HG02943 (cell line): ENCODE measurements at regions not wholly inside any gene's neighbourhood (a gene's known extent, or its start where the extent isn't known, plus 50 kb on each side); places are given as distances from the start of the nearest gene placed in this dataset.
"Not testable (repeated sequence)": the region's sequence is repeated elsewhere in the genome, so short reads cannot be mapped to it uniquely, and the experiment has no call there.

Experiments
- ATAC-seq: cut with Tn5 transposase; IDR thresholded peaks from one replicate; pipeline ENCODE4 v1.9.1; 2021; ENCODE audit warnings: mild to moderate bottlenecking, low read depth, moderate library complexity; ENCODE audit not compliant: unreplicated experiment

DNA sequence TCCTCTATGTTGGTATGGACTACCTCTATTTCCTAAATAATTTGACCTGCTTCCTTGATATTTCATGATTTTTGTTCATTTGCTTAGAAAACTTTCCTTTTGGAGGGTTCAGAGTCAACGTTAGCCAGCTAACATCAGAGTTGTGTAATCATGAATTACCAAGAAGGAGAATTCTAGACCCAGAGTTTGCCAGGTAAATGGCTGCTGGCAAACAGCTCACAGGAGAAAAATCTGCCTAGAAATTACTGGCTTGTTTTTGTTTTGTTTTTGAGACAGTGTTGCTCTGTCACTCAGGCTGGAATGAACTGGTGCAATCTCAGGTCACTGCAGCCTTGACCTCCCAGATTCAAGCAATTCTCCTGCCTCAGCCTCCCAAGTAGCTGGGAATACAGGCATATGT lies 111.4 kb upstream of the SALL1 start:
- ATAC-seq: no peak

DNA sequence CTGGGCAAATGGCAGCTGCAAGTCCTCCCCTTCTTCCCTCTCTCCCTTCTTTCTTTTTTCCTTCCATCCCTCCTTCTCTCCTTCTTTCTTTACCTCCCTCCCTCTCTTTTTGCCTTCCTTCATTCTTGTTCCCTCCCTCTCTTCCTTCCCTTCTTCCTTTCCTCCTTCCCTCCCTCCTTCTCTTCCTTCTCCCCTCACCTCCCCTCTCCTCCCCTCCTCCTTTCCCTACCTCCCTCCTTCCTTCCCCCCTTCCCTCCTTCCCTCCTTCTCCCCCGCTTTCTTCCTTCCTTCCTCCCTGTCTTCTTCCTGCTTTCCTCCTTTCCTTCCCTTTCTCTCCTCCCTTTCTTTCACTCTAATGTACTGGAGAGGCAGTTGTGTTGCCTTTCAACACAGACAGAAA lies 110.8 kb upstream of the SALL1 start:
- no peak for ATAC-seq

DNA sequence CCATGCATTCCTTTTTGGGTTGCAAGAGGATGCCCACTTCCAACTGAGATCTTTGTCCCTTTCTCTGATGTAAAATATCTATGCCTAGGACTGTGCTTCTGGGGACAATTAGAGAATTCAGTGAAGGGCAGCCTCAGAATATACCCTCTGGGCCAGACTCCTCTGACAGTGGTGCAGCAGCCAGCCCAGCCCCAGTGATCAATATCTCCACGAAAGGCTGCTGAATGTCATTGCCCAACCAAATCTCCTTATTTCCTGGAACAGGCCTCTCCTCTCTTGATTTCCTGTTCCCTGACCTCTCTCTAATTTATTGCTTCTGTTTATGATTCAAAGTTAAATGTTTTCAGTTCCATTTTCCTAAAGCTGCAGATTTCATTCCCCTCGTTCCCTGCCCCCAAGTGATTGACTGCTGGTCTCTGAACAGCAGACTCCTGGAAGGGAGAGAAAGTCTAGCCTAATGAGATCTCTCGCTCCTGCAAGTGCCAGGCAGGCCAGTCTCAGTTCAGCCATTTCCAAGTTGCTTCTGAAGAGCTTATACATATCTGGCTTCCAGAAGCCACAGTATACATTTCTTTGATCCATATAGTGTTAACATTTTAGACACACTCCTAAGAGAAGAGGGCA lies 104.4 kb upstream of the SALL1 start:
- ATAC-seq: no peak

DNA sequence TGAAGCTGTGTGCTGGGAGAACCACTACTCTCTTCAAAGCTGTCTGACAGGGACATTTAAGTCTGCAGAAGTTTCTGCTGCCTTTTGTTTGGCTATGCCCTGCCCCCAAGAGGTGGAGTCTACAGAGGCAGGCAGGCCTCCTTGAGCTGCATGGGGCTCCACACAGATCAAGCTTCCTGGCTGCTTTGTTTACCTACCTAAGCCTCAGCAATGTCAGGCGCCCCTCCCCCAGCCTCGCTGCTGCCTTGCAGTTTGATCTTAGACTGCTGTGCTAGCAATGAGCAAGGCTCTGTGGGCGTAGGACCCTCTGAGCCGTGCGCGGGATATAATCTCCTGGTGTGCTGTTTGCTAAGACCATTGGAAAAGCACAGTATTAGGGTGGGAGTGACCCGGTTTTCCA lies 103.3 kb upstream of the SALL1 start:
- ATAC-seq: not testable (repeated sequence)

DNA sequence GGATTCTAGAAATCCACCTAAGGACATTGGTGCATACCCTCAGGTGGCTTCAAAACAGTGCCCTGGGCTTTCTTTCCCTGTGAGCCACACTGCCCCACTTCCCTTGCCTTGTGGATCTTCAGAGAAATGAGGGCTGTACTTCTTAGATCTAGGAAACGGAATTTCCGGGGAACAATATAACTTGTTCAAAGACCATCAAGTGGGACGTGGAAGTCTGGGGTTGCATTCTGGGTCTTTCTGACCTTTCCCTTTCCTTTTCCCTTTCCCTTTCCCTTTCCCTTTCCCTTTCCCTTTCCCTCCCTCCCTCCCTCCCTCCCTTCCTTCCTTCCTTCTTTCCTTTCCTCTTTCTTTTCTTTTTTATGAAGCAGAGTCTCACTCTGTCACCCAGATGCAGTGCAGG lies 97.1 kb upstream of the SALL1 start:
- no peak for ATAC-seq

DNA sequence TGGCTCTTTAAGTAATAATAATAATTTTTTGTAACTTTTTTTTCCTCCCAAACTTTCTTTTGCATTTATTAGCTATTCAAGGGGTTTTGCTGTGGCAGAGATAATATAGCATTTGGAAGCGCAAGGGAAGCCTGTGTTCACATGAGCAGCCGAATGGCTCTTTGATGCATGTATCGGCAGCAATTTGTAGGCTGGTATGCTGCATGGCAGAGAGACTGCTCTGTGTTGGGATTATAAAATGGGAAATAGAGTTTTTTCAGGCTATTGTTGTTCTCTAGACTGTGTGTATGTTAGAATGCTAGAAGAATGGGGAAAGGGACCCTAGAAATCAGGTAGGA lies 94.6 kb upstream of the SALL1 start:
- no peak for ATAC-seq

DNA sequence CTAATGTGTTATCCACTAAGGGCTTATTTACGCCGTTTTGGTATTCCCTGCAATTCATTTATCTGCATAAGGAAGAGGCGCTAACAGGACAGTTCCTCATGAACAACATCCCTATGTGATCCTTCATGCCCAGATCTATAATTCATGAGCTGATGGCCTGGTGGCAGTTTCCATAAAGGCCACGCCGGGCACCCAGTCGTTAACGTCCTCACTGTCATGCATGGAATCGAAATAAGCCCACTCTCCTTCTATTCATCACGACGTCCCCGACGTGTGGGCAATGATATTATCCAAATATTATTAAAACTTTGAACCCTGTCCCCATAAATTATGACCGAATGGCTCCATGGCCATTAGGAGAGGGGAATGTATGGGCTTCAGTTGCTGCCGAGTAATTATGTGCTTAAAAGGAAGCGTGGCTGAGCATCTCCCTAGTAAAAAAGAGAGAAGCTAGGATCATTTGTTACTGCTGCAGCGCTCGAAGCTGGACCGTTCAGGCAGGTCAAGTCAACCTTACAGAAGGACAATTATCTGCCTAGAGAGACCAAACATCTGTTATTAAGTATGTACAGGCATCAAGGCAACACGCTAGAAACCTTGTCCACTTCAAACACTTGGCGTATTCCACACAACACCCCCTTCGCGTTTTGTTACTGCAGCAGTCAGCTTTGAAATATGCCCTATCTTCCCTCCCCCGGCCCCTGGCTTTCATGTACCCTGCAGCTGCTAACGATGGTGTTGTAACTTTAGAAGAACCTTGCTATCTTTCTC lies 94.0 kb upstream of the SALL1 start:
- ATAC-seq: no peak

DNA sequence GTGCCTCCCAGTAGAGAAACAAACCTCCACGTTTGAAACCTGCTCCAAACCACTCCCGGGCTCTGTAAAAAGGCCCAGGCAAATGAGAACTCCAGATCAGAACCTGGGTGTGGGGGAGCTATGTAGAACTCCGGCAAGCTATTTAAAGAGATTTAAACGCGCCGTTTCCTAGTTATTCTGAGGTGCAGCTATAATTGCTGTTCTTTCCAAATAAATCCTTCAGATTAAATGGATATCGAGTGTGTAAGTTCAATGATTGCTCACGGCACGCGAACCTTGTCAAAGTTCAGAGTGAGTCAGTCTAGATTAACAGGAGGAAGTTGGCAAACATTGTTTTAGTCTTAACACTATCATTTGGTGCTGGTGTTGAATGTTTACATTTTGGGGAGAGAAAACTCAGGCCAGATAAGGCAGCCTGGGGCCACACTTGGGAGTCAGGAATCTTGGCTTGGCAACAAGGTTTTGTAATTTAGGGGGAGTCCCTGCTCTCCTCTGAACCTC lies 92.9 kb upstream of the SALL1 start:
- ATAC-seq: no peak

DNA sequence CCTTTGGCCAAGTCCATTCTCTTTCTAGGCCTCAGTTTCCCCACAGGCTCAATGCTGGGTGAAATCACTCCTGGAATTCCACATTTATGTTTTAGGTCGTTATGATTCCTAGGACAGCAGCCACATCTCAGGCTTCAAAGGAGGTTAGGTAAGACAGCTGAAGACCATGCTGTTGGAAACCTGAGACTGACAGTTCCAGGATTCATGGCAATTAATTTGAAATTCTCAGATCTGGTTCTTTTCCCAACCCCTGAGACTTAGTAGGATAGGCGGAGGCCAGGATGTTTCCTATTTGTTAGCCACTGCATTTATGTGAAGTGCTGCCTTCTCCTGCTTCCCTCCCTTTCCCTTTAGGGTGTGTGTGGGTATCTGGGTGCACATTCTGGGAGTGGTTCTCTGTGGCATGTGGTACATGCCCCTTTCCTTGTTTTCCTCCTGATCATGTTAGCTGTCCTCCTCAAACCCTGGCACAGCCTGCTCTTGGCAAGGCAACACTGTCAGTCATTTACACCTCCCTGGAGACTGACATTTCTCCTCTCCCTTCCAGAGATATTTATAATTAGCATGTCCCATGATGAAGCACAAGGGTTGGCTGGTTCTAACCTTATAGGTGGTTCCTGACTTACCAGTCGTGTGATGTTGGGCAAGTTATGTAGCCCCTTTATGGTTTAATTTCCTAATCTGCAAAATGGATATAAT lies 91.4 kb upstream of the SALL1 start:
- ATAC-seq: no peak

DNA sequence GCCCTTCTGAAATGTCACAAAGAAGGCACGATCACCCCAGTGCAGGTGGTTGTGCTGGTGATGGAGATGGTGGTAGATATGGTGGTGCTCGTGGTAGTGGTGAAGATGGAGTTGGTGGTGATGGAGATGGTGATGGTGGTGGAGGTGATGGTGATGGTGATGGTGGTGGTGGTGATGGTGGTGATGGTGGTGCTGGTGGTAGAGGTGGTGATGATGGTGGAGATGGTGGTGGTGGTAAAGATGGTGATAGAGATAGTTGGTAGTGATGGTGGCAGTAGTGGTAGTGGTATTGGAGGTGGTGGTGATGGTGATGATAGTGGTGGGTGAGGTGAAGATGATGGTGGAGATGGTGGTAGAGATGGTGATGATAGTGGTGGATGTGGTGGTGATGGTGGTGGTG lies 88.1 kb upstream of the SALL1 start:
- no peak for ATAC-seq

DNA sequence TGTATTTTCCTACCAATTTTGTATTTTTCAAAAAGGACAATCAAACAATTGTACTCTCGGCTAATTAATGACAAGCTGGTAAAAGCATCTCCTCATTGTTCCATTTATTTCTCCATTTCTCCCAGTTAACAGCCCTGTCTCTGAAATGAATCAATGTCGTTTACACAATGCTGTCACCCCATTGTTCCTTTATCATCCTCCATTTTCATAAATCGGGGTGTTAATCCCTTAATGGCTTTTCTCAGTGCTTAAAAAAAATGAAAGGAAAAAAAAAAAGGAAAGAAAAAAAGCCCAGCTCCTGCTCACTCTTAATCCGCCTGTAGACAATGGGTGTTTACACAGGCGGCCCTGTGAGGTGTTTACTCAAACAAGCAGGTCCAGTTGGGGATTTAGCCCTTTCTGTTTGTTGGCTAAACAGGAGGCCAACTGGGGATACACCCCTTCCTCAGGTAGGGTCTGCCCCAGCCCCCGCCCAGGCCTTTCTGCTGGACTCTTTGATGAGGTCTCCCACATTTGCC lies 86.8 kb upstream of the SALL1 start:
- ATAC-seq: no peak

DNA sequence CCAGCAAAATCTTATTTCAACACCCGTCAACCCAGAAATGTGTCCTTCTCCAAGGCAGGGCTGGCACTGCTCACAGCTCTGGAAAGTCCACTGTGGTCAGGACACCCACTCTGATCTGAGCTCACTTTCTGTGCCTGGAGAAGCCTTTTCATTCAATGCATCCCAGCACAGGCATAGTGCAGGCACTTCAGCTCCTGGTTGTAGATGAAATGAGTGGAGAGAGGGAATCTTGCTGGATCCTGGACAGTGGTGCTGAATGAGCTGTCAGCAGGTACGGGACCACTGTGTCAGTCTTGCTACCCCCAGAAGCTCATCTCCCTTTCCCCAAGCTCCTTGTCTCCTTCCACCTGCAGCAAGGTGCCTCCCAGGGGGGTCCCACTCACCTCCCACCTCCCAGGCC lies 86.1 kb upstream of the SALL1 start:
- ATAC-seq: no peak

DNA sequence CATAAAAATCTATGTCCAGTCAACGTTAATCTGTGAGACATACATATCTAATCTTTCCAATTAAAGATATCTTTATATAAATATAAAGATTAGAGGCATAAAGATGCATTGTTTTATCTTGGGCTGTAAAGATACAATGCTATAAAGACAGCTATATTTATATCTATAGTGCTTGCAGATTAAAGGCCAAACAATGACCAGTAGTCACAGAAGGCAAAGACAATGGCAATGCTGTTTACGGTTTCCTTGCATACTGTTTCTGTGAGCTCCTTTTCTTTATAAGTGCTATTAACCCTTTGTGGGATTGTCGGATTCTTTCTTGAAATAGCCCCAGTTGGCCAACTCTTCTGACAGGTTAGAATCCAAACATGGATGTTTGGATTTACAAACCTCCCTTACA lies 85.5 kb upstream of the SALL1 start:
- no peak for ATAC-seq

DNA sequence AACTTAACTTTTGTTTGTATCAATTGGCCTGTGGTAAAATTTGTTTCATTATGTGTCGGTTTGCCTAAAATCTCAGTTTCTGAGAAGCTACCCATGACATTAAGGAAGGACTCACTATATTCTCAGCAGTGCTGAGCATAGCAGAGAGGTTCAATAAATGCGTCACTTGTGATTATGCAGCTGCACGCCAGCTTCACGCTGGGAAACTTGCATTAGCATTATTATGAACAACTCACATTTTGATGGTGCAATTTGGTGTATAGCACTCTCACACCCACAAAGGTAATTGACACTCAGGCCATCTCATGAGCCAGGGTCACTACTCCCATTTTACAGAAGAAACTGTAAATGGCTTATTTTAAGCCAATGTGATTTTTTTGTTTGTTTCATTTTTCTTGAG lies 80.6 kb upstream of the SALL1 start:
- ATAC-seq: no peak

DNA sequence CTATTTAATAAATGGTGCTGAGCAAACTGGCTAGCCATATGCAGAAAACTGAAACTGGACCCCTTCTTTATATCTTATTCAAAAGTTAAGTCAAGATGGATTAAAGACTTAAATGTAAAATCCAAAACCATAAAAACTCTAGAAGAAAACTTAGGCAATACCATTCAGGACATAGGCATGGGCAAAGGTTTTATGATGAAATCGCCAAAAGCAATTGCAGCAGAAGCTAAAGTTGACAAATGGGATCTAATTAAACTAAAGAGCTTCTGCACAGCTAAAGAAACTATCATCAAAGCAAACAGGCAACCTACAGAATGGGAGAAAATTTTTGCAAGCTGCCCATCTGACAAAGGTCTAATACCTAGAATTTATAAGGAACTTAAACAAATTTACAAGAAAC lies 79.0 kb upstream of the SALL1 start:
- ATAC-seq: not testable (repeated sequence)

DNA sequence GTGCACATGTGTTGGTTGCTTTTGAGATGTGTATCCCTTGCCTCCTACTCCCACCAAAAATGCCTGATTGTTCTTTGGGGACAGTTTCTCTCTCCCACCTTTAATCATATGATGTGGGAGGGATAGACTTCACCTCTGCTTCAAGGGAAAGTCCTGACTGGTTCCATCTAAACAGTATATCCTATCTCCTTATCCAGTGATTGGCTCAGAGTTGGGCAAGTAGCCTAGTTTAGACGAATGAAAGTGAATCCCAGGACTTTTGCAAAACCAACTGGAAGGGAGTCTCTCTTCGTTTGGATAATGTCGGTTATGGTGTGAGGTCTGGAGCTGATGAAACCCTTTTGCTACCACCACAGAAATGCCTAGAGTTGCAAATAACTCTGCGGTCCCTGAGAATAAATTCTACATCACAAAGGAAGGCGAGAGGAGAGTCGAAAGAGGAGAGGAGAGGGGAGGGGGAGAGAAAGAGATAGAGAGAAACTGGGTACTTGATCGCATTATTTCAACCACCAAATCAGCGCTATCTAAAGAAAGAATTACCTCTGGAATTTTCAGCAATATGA lies 77.1 kb upstream of the SALL1 start:
- ATAC-seq: no peak

DNA sequence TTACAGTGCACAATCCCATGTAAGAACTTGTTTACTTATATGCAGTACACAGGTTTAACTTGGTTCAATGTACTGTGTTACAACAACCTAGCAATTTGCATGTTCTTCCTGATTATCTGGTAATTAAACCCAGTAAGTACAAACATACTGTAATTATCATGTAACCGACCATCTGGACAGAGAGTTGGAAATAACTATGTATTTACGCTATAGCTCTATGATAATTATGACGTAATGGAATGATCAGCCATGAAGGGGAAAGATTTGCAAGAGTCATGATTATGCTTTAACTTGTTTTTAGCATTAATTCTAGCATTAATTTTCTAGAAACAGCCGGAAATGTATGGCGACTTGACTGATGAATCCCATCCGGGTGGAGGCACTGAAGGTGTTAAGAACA lies 74.8 kb upstream of the SALL1 start:
- ATAC-seq: no peak

DNA sequence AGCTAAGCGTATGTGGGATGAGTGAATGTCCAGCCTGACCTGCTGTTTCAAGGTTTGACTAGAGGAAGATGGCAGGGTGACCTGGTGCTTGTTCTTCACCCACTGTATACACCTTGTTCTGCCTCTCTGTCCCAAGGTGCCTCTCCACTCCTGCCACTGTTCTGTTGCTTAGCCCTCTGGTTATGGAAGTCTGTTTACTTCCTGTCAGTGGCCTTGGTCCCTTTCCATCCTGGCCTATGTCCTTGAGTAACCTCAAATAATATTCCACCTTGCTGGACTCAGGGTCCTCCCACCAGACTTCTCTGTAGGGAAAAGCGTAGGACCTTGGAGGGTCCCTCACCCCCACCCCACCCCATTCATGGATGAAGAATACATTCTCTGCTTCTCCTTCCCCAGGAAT lies 73.2 kb upstream of the SALL1 start:
- ATAC-seq: no peak

DNA sequence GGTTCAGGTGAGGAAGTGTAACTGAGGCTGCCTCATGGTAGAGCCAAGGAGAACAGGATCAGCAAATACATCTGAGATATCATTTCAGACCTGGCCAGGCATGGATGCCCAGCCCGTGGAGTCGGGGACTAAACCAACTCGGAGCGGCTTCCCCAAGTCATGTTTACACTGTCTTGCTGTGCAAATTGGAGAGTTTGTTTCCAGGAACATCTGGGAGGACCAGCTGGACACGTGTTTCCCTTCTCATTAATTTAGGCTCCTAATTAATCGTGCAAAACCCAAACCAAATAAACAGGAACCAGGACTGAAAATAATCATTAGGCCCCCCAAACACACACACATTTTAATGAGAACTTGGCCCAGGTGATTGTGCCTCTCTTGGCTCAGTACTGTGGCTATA lies 70.9 kb upstream of the SALL1 start:
- ATAC-seq: no peak

DNA sequence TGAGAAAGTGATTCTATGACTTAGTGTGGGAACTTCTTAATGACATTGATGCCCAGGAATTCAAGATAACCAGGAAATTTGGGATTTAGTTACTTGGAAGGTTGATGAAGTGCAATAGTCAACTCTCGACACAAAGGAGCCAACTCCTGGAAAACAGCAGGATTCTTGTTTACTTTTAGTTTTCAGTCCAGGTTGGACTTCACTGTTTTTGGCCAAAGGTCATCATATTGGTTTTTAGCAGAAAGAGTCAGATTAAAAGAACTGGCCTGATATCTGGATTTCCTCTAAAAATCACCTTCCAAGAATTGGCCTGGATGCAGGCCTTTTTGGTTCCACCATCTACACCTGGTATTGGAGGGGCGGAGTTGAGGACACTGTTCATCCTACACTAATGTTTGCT lies 60.1 kb upstream of the SALL1 start:
- ATAC-seq: no peak

DNA sequence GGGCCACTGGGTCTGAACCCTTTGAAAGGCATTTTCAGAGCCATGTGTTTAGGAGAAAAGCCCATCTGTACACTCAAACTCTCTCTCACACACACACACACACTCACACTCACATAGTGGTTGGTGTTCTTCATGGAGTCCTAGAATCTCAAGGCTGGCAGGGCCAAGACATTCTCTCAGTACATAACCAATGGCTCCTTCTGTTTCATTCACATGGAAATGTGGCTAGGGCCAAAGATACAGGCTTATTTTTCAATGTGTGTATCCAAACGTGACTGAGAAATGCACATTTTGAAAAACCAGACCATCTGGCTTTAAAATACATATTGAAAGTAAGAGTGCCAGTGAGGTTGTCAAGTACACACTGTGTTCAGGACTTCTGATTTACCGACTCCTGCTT lies 59.0 kb upstream of the SALL1 start:
- ATAC-seq: no peak
